ENCODE measurements at regions not wholly inside any gene's neighbourhood (a gene's known extent, or its start where the extent isn't known, plus 50 kb on each side); places are given as distances from the start of the nearest gene placed in this dataset.

GRCh38 chr2:36255863-36256262 is 99.7 kb upstream of the CRIM1 start:
- TF ChIP-seq POLR2A (IDR thresholded peaks at IDR 0.05; ENCODE audit: low read depth, low read length) (no peak), STAT3 (IDR thresholded peaks at IDR 0.05; ENCODE audit: low read depth, low read length) (no peak), ZNF24 (IDR thresholded peaks at IDR 0.05) (no peak), CTCF (IDR thresholded peaks at IDR 0.05 in 2 of 3, conservative IDR thresholded peaks at IDR 0.05 in 1 of 3; ENCODE audit: control insufficient read depth in 2 of 3, extremely low read depth in 1 of 3, insufficient read depth in 1 of 3, low read depth in 3 of 3, low read length in 3 of 3) (no peak), TARDBP (IDR thresholded peaks at IDR 0.05; ENCODE audit: borderline replicate concordance) (no peak), KDM1A (IDR thresholded peaks at IDR 0.05; ENCODE audit: borderline replicate concordance) (no peak), BRCA1 (IDR thresholded peaks at IDR 0.05; ENCODE audit: low read depth, low read length) (no peak)

All from GM12878 (cell line).